Colonic mucosa (tissue), 4 donors: ENCODE measurements at regions not wholly inside any gene's neighbourhood (a gene's known extent, or its start where the extent isn't known, plus 50 kb on each side); places are given as distances from the start of the nearest gene placed in this dataset.

Experiments
- DNase-seq: peaks from one replicate; pipeline ENCODE4 v3.0.0-alpha.2; 2020
- H3K27ac ChIP-seq: fragments of 200-600 bp; one replicate; pipeline ENCODE4 v1.8.0; 2021
- H3K27me3 ChIP-seq: fragments of 200-600 bp; one replicate; pipeline ENCODE4 v1.8.0; 2021
- H3K36me3 ChIP-seq: fragments of 200-600 bp; one replicate; pipeline ENCODE4 v1.8.0; 2021
- H3K4me1 ChIP-seq: fragments of 200-600 bp; one replicate; pipeline ENCODE4 v1.8.0; 2021; ENCODE audit warnings: mild to moderate bottlenecking
- H3K4me3 ChIP-seq: fragments of 200-600 bp; one replicate; pipeline ENCODE4 v1.8.0; 2021
- H3K9ac ChIP-seq, 2 donors: one replicate each; pipeline ENCODE4 v1.7.0; 2013; ENCODE audit warnings: control low read depth in 2 of 2, low read depth in 2 of 2, low read length in 2 of 2
- H3K9me3 ChIP-seq: fragments of 200-600 bp; one replicate; pipeline ENCODE4 v1.8.0; 2021
- CTCF ChIP-seq: fragments of 200-600 bp; IDR thresholded peaks from one replicate; pipeline ENCODE4 v1.8.0; 2022; ENCODE audit warnings: antibody characterized with exemption, mild to moderate bottlenecking
- intact Hi-C: fragments of 100-400 bp; cut with DNase I; formaldehyde crosslinking; loops from one replicate; pipeline ENCODE4 v1.14.1; 2022
- donor health status: healthy.
- donor health status: DM: no; HTN: no; CAD: no.
- donor health status: DM: no; HTN: no; CAD: no.

GRCh38 chr2:38148501-38148900, 72.5 kb upstream of the CYP1B1 start:
- intact Hi-C loops, result no loop called here
- Histone ChIP-seq H3K4me3 (no peak overlapping the region), H3K9ac (no peak overlapping the region), H3K27me3 (no peaks in the 10 kb centered on the region), H3K4me1 (no peaks in the 10 kb centered on the region), H3K9me3 (no peaks in the 10 kb centered on the region), H3K27ac (no peak overlapping the region), H3K36me3 (no peaks in the 10 kb centered on the region)
- DNase-seq, result no peak
- no peak for TF ChIP-seq CTCF

GRCh38 chr2:38147333-38148121, 71.6 kb upstream of the CYP1B1 start:
- intact Hi-C loops, result no loop called here
- H3K27ac ChIP-seq, result no peak overlapping the region
- no peaks in the 10 kb centered on the region for H3K4me1 ChIP-seq
- H3K36me3 ChIP-seq, result no peaks in the 10 kb centered on the region
- no peaks in the 10 kb centered on the region for H3K9me3 ChIP-seq
- no peak for TF ChIP-seq CTCF
- no peak for DNase-seq
- no peak overlapping the region for H3K9ac ChIP-seq
- no peak overlapping the region for H3K4me3 ChIP-seq
- H3K27me3 ChIP-seq, result no peaks in the 10 kb centered on the region

GRCh38 chr2:38146907-38147307, 71.0 kb upstream of the CYP1B1 start:
- Histone ChIP-seq H3K4me3 (no peak overlapping the region), H3K27ac (no peak overlapping the region), H3K9ac (no peak overlapping the region), H3K9me3 (no peaks in the 10 kb centered on the region), H3K36me3 (no peaks in the 10 kb centered on the region), H3K4me1 (no peaks in the 10 kb centered on the region), H3K27me3 (no peaks in the 10 kb centered on the region)
- no peak for DNase-seq
- intact Hi-C loops, result no loop called here
- no peak for TF ChIP-seq CTCF

- no peak overlapping the region for H3K9ac ChIP-seq
- no peak for DNase-seq
- H3K27ac ChIP-seq, result peak overlapping the region; percentile 9
- no peaks in the 10 kb centered on the region for H3K4me1 ChIP-seq
- H3K4me3 ChIP-seq, result no peak overlapping the region
- no peak for TF ChIP-seq CTCF
- intact Hi-C loops, result no loop called here
- H3K27me3 ChIP-seq, result no peaks in the 10 kb centered on the region
- no peaks in the 10 kb centered on the region for H3K9me3 ChIP-seq
- H3K36me3 ChIP-seq, result no peaks in the 10 kb centered on the region
Measured at GRCh38 chr2:38146275-38146906, 70.4 kb upstream of the CYP1B1 start.

- no peak for TF ChIP-seq CTCF
- no peaks in the 10 kb centered on the region for H3K9me3 ChIP-seq
- DNase-seq, result no peak
- intact Hi-C loops, result no loop called here
- H3K27me3 ChIP-seq, result no peaks in the 10 kb centered on the region
- no peaks in the 10 kb centered on the region for H3K4me1 ChIP-seq
- no peak overlapping the region for H3K27ac ChIP-seq
- H3K4me3 ChIP-seq, result no peak overlapping the region
- H3K9ac ChIP-seq, result no peak overlapping the region
- no peaks in the 10 kb centered on the region for H3K36me3 ChIP-seq
Measured at GRCh38 chr2:38145236-38145635, 69.3 kb upstream of the CYP1B1 start.
